NCI-H1048 (cell line): ENCODE measurements at regions not wholly inside any gene's neighbourhood (a gene's known extent, or its start where the extent isn't known, plus 50 kb on each side); places are given as distances from the start of the nearest gene placed in this dataset.

ENCODE experiments used
- DNase-seq: peaks from one replicate; lab custom pipeline; 2025; lab: John Stamatoyannopoulos, UW

GRCh38 chr1:147463022-147463421 is 78.3 kb upstream of the BCL9 start:
- DNase-seq = no peak

- no peak for DNase-seq
Observed at GRCh38 chr1:147466543-147466942, 74.8 kb upstream of the BCL9 start.

- DNase-seq = no peak
Observed at GRCh38 chr1:147470079-147470478, 71.2 kb upstream of the BCL9 start.

GRCh38 chr1:147472489-147472888 is 68.8 kb upstream of the BCL9 start:
- DNase-seq = no peak

- no peak for DNase-seq
Observed at GRCh38 chr1:147472966-147473732, 68.2 kb upstream of the BCL9 start.

- no peak for DNase-seq
Observed at GRCh38 chr1:147473733-147474049, 67.6 kb upstream of the BCL9 start.

- DNase-seq = no peak
Observed at GRCh38 chr1:147475488-147475887, 65.8 kb upstream of the BCL9 start.

- no peak for DNase-seq
Observed at GRCh38 chr1:147478521-147478920, 62.8 kb upstream of the BCL9 start.

GRCh38 chr1:147479864-147480564 is 61.3 kb upstream of the BCL9 start:
- DNase-seq = no peak

GRCh38 chr1:147480565-147480935 is 60.8 kb upstream of the BCL9 start:
- no peak for DNase-seq

GRCh38 chr1:147486876-147487656 is 54.2 kb upstream of the BCL9 start:
- DNase-seq = no peak

- no peak for DNase-seq
Observed at GRCh38 chr1:147491098-147491497, 50.2 kb upstream of the BCL9 start.
